Astrocyte (in vitro differentiated cells and primary cell): ENCODE measurements at regions not wholly inside any gene's neighbourhood (a gene's known extent, or its start where the extent isn't known, plus 50 kb on each side); places are given as distances from the start of the nearest gene placed in this dataset.

Experiments used
- DNase-seq: peaks from one replicate; pipeline ENCODE4 v3.0.0-alpha.2; 2010; ENCODE audit warnings: low read depth
- FAIRE-seq: peaks from 2 replicates; lab custom pipeline; 2011; peaks lifted over from hg19 to GRCh38; lab: Jason Lieb, UNC
- H2AFZ ChIP-seq: 2 replicates; pipeline ENCODE4 v1.6.0; 2012; ENCODE audit warnings: low read depth, low read length, inconsistent platforms
- H3K27ac ChIP-seq: 2 replicates; pipeline ENCODE4 v1.5.1; 2011; ENCODE audit warnings: low read depth, low read length, inconsistent platforms
- H3K27me3 ChIP-seq: 2 replicates; pipeline ENCODE4 v1.6.0; 2011; ENCODE audit warnings: low read length, inconsistent platforms; ENCODE audit not compliant: insufficient read depth
- H3K36me3 ChIP-seq: 2 replicates; pipeline ENCODE4 v1.5.1; 2011; ENCODE audit warnings: low read length, inconsistent platforms; ENCODE audit not compliant: insufficient read depth
- H3K4me1 ChIP-seq: 2 replicates; pipeline ENCODE4 v1.5.1; 2011; ENCODE audit warnings: low read length, inconsistent platforms; ENCODE audit not compliant: insufficient read depth
- H3K4me2 ChIP-seq: 2 replicates; pipeline ENCODE4 v1.6.0; 2012; ENCODE audit warnings: low read length, inconsistent platforms
- H3K4me3 ChIP-seq: 2 replicates; pipeline ENCODE4 v1.5.1; 2011; ENCODE audit warnings: low read depth, mild to moderate bottlenecking, low read length, inconsistent platforms; ENCODE audit not compliant: insufficient read depth
- H3K79me2 ChIP-seq: 2 replicates; pipeline ENCODE4 v1.6.0; 2012; ENCODE audit warnings: mild to moderate bottlenecking, low read length, inconsistent platforms; ENCODE audit not compliant: insufficient read depth
- H3K9ac ChIP-seq: 2 replicates; pipeline ENCODE4 v1.6.0; 2012; ENCODE audit warnings: mild to moderate bottlenecking, low read length, inconsistent platforms
- H3K9me3 ChIP-seq: 2 replicates; pipeline ENCODE4 v1.5.1; 2012; ENCODE audit warnings: low read depth, mild to moderate bottlenecking, low read length, inconsistent platforms; ENCODE audit not compliant: insufficient read depth
- H4K20me1 ChIP-seq: 2 replicates; pipeline ENCODE4 v1.6.0; 2012; ENCODE audit warnings: low read length, inconsistent platforms; ENCODE audit not compliant: insufficient read depth
- H3K27ac Mint-ChIP-seq: one replicate; pipeline ENCODE4 v1.8.0; 2021; ENCODE audit warnings: mild to moderate bottlenecking, mixed read lengths; ENCODE audit not compliant: unreplicated experiment
- H3K27me3 Mint-ChIP-seq: one replicate; pipeline ENCODE4 v1.8.0; 2021; ENCODE audit warnings: low read depth, mixed read lengths; ENCODE audit not compliant: unreplicated experiment
- H3K36me3 Mint-ChIP-seq: one replicate; pipeline ENCODE4 v1.8.0; 2021; ENCODE audit warnings: low read depth, mixed read lengths; ENCODE audit not compliant: unreplicated experiment
- H3K4me1 Mint-ChIP-seq: one replicate; pipeline ENCODE4 v1.8.0; 2021; ENCODE audit warnings: low read depth, mixed read lengths; ENCODE audit not compliant: unreplicated experiment
- H3K4me3 Mint-ChIP-seq: one replicate; pipeline ENCODE4 v1.8.0; 2021; ENCODE audit warnings: mild to moderate bottlenecking, moderate library complexity, mixed read lengths; ENCODE audit not compliant: unreplicated experiment
- H3K9me3 Mint-ChIP-seq: one replicate; pipeline ENCODE4 v1.8.0; 2021; ENCODE audit warnings: mild to moderate bottlenecking, mixed read lengths; ENCODE audit not compliant: unreplicated experiment
- EZH2 ChIP-seq: IDR thresholded peaks from 2 replicates; pipeline ENCODE4 v1.6.1; 2012; ENCODE audit warnings: mild to moderate bottlenecking, low read length, inconsistent platforms; ENCODE audit not compliant: insufficient read depth
- TF ChIP-seq, protein P1 (sequence below): IDR thresholded peaks from 2 replicates; pipeline ENCODE4 v1.5.1; 2011; ENCODE audit warnings: low read depth, mild to moderate bottlenecking, inconsistent platforms, low read length, moderate library complexity; ENCODE audit not compliant: insufficient read depth

GRCh38 chr5:167440846-167441245 is 850.6 kb upstream of the WWC1 start:
- Histone ChIP-seq H3K79me2 (no peaks in the 10 kb centered on the region), H3K4me1 (peaks cover 4% of the 10 kb centered on the region), H3K36me3 (no peaks in the 10 kb centered on the region), H3K9ac (no peak overlapping the region), H3K27ac (no peak overlapping the region), H4K20me1 (no peaks in the 10 kb centered on the region), H3K4me2 (no peak overlapping the region), H2AFZ (no peak overlapping the region), H3K4me3 (no peak overlapping the region), H3K9me3 (no peaks in the 10 kb centered on the region), H3K27me3 (no peaks in the 10 kb centered on the region)
- Mint-ChIP-seq H3K27ac (no peak overlapping the region), H3K36me3 (no peaks in the 10 kb centered on the region), H3K27me3 (peaks cover 1% of the 10 kb centered on the region), H3K4me3 (no peak overlapping the region), H3K9me3 (no peaks in the 10 kb centered on the region), H3K4me1 (no peaks in the 10 kb centered on the region)
- TF ChIP-seq, protein P1, sequence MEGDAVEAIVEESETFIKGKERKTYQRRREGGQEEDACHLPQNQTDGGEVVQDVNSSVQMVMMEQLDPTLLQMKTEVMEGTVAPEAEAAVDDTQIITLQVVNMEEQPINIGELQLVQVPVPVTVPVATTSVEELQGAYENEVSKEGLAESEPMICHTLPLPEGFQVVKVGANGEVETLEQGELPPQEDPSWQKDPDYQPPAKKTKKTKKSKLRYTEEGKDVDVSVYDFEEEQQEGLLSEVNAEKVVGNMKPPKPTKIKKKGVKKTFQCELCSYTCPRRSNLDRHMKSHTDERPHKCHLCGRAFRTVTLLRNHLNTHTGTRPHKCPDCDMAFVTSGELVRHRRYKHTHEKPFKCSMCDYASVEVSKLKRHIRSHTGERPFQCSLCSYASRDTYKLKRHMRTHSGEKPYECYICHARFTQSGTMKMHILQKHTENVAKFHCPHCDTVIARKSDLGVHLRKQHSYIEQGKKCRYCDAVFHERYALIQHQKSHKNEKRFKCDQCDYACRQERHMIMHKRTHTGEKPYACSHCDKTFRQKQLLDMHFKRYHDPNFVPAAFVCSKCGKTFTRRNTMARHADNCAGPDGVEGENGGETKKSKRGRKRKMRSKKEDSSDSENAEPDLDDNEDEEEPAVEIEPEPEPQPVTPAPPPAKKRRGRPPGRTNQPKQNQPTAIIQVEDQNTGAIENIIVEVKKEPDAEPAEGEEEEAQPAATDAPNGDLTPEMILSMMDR = no peak
- no peak for TF ChIP-seq EZH2
- no peak for DNase-seq
- no peak for FAIRE-seq

- H3K9me3 ChIP-seq = no peaks in the 10 kb centered on the region
- TF ChIP-seq, protein P1 = no peak
- TF ChIP-seq EZH2 = no peak
- H3K4me2 ChIP-seq = no peak overlapping the region
- no peaks in the 10 kb centered on the region for H3K27me3 ChIP-seq
- H3K4me3 Mint-ChIP-seq = no peak overlapping the region
- no peak overlapping the region for H3K9ac ChIP-seq
- no peaks in the 10 kb centered on the region for H3K79me2 ChIP-seq
- H3K27me3 Mint-ChIP-seq = peaks cover 2% of the 10 kb centered on the region
- H3K36me3 ChIP-seq = no peaks in the 10 kb centered on the region
- H2AFZ ChIP-seq = no peak overlapping the region
- H3K4me3 ChIP-seq = no peak overlapping the region
- H3K9me3 Mint-ChIP-seq = no peaks in the 10 kb centered on the region
- no peak overlapping the region for H3K27ac Mint-ChIP-seq
- H4K20me1 ChIP-seq = no peaks in the 10 kb centered on the region
- FAIRE-seq (no peak), DNase-seq (peak; percentile 74)
- peaks cover 4% of the 10 kb centered on the region for H3K4me1 ChIP-seq
- H3K36me3 Mint-ChIP-seq = no peaks in the 10 kb centered on the region
- no peaks in the 10 kb centered on the region for H3K4me1 Mint-ChIP-seq
- H3K27ac ChIP-seq = no peak overlapping the region
Observed at GRCh38 chr5:167442922-167443321, 848.5 kb upstream of the WWC1 start.

DNA sequence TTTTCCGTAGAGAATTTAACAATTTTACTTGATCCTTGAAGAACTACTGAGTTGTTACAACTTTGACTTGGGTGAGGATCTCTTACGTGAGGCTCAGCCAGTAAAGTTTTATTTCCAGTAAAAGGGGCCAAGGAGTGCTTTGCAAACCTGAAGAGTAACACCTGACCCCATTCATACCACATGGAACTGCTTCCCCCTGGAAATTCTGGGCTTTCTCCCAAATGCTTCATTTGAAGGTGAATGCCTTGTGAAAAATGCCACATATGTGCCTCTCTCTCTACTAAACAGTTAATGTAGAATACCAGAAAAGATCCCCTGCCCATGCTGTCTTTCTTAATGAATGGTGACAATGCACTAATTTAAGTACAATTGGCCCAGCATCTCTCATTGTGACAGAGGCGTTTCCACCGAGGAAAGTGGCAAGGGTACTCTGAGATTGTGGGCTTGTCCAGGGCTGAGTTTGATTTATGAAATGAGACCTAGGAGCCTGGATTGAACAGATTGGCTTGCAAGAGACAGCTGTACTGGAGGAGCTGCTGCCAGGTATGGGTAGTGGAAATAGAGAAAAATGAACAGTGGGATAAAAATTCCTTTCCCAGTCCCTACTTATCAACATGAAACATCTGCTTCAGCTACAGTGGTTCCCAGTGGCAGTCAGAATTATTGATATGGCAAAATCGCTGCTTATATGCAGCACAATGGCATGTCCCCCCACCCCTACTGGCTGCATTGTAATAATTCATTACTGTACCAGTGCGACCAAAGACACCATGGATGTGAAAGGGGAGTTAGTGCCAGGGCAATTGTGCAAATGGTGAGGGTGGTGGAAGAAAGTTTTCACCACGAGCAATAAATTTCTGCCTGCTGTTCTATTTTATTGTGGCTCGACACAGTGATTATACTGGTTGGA is 843.7 kb upstream of the WWC1 start:
- no peak overlapping the region for H3K4me3 ChIP-seq
- Mint-ChIP-seq H3K36me3 (no peaks in the 10 kb centered on the region), H3K4me3 (no peak overlapping the region), H3K4me1 (peaks cover 7% of the 10 kb centered on the region), H3K27ac (no peak overlapping the region), H3K9me3 (no peaks in the 10 kb centered on the region), H3K27me3 (peaks cover 2% of the 10 kb centered on the region)
- DNase-seq (no peak), FAIRE-seq (no peak)
- no peak overlapping the region for H3K9ac ChIP-seq
- H3K27me3 ChIP-seq = no peaks in the 10 kb centered on the region
- H3K36me3 ChIP-seq = no peaks in the 10 kb centered on the region
- H4K20me1 ChIP-seq = no peaks in the 10 kb centered on the region
- H2AFZ ChIP-seq = no peak overlapping the region
- H3K79me2 ChIP-seq = no peaks in the 10 kb centered on the region
- no peak overlapping the region for H3K27ac ChIP-seq
- peaks cover 3% of the 10 kb centered on the region for H3K4me1 ChIP-seq
- no peaks in the 10 kb centered on the region for H3K9me3 ChIP-seq
- no peak for TF ChIP-seq EZH2
- TF ChIP-seq, protein P1 = no peak
- H3K4me2 ChIP-seq = no peak overlapping the region
